ENCODE measurements at regions not wholly inside any gene's neighbourhood (a gene's known extent, or its start where the extent isn't known, plus 50 kb on each side); places are given as distances from the start of the nearest gene placed in this dataset.

- no peak for DNase-seq
These were observed 697.2 kb downstream of the HDGFL1 start for GRCh38 chr6:23266536-23266935.

GRCh38 chr6:23267651-23268050 lies 698.3 kb downstream of the HDGFL1 start:
- no peak for DNase-seq

GRCh38 chr6:23268348-23268747 lies 699.0 kb downstream of the HDGFL1 start:
- DNase-seq: no peak

GRCh38 chr6:23269436-23269835 lies 700.1 kb downstream of the HDGFL1 start:
- no peak for DNase-seq

GRCh38 chr6:23272536-23272935 lies 703.2 kb downstream of the HDGFL1 start:
- DNase-seq: no peak

- DNase-seq: no peak
These were observed 708.3 kb downstream of the HDGFL1 start for GRCh38 chr6:23277521-23278179.

- no peak for DNase-seq
These were observed 708.8 kb downstream of the HDGFL1 start for GRCh38 chr6:23278180-23278532.

DNA sequence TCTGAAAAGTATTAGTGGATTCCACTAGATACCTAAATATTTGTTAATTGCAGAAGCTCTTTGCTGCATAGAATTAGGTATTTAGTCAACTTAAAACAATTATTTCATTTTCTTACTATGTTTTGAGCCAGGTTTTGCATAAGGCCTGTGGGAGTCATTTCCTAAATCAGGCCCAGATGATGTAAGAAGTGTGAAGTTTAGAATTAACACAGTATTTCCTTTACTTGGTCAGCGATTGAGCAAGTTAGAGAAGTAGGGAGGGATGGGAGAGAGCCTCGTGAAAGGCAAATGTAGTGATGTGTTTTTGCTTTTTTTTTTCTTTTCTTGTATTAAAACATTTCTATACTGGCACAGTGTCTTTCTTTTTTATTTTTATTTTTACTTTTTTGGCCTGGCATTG lies 711.1 kb downstream of the HDGFL1 start:
- no peak for DNase-seq

- no peak for DNase-seq
These were observed 713.1 kb downstream of the HDGFL1 start for GRCh38 chr6:23282252-23283021.

GRCh38 chr6:23293653-23294052 lies 724.3 kb downstream of the HDGFL1 start:
- no peak for DNase-seq

DNA sequence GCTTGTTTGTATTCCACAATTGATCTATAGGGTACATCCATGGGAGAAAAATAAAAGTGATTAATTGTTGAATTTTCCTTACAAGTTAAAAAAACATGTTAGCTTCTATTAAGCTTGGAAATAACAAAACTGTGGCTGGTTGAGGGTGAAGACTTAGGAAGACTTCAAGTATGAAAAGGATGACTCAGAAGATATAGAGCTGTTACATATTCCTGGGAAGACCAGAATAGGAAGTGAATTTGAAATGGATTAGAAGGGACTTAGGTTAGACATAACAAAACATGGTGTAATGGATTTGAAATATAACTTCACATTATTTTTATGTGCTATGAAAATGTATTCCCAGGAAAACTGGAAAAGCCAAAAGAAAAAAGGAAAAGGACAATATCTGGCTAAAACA lies 732.2 kb downstream of the HDGFL1 start:
- DNase-seq: no peak

DNA sequence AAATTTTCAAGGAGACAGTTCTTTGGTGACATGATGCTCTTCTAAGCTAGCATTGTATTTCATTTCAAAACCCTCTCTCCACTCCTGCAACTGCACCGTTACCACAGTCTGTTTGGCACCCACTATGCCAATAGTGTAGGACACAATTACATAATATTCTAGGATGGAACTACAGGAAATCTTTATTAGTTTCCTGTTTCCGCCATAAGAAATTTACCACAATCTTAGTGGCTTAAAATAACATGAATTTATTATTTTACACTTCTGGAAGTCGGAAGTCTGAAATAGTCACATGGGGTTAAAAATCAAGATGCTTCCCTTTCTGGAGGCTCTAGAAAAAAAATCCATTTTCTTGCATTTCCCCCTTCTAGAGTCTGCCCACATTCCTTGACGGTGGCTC lies 733.1 kb downstream of the HDGFL1 start:
- no peak for DNase-seq

- DNase-seq: no peak
These were observed 736.1 kb downstream of the HDGFL1 start for GRCh38 chr6:23305325-23305943.

DNA sequence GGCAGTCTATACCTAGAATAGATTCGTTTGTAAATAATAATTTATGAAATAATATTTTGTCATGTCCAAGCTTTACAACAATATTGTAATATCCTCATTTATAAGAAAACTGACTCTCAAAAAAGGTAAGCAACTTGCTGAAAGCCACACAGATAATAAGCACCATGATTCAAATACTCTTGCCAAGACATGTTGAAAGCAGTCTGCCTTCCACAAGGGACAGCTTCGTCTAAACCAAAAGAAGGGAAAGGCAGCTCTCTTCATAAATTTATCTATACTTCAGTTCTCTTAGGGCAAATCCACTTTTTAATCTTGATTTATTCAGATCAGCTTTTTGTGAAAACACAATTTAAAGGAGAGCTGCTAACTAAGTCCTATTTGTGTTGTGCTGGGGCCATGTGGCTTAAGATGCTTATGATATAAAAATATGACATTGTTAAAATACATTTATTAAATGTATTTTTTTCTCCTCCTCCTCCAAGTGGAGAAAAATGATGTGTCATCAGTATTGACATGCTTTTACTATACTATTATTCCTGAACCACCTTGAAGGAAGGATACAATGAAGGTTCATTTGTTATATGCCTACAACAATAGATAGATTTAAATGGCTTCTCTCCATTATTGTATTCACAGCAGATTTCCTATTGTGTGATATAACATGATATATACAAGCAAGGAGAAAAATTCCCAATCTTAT lies 737.0 kb downstream of the HDGFL1 start:
- no peak for DNase-seq

DNA sequence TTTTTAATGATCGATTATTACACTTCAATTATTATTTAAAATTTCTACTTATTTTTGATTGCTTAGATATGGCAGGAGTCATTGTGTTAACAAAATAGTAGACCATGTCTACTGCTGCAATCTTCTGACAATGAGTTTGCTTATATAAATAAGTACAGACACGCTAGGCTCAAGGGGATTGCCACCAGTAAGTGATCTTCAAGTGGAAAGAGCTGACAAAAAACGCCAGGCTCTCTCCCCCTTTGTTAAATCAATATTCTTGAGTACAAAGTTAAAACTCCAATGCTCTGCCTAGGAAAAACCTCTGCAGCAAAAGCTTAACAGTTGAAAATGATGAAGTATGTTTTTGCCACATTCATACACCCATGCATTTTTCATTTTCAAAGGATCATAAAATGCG lies 738.1 kb downstream of the HDGFL1 start:
- DNase-seq: no peak

- DNase-seq: no peak
These were observed 738.8 kb downstream of the HDGFL1 start for GRCh38 chr6:23308166-23308565.

DNA sequence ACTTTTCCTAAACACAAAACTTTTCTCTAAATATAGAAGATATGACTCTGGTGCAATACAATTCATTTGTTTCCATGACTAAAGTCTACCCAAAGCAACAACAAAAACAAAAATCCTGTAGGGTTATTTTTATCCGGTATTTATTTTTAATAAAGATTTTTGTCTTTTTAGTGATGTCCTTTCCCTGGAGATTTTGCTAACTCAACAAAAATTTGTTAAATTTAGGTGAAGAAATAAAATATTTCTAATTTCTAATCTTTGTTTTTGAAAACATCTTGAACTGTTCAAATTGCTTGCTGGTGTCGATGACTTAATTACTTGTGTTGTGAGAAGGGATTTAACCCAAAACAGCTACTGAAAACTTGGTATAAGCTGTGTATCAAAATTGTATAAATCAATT lies 741.8 kb downstream of the HDGFL1 start:
- DNase-seq: no peak

DNA sequence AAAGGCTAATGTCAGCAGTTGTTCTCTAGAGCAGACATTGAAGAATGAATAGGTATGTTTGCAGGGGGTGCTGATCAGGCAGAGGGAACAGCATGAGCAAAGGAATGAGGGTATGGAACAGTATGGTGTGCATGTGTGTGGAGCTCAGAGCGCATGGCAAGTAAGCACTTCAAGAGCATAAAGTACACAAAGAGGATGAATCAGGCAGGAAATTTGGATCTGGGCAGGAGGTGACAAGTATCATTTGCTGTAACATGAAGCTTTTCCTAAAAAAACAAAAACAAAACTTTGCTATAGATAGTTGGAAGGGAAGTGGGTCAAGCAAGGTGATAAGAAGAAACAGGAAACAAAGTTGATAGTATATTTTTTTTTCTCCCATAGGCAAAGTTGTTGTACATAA lies 746.8 kb downstream of the HDGFL1 start:
- DNase-seq: no peak

GRCh38 chr6:23316931-23317330 lies 747.6 kb downstream of the HDGFL1 start:
- no peak for DNase-seq

GRCh38 chr6:23319582-23319981 lies 750.2 kb downstream of the HDGFL1 start:
- DNase-seq: no peak

DNA sequence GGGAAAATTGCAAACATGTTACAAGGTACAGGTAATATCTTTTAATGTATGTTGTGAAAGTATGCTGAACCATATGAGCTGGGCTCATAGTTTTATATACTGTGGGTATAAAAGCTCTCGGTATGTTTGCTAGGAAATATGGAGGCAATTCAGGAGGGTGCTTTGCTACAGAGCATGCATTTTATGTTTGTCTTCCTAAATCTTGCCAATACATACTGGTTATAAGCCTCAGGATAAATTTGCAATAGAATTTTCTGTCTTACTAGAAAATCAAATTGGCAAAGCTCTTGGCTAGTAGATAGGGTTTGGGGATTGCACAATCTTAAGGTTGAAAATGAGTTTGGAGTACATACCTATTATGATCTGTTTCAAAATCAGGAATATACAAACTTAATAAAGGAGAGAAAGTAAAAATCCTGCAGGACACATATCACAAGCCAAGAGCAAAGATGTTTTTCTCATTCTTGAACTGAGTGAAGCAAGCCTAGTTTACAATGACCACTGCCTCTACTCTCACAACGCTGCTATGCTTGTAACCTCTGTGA lies 751.2 kb downstream of the HDGFL1 start:
- DNase-seq: no peak

DNA sequence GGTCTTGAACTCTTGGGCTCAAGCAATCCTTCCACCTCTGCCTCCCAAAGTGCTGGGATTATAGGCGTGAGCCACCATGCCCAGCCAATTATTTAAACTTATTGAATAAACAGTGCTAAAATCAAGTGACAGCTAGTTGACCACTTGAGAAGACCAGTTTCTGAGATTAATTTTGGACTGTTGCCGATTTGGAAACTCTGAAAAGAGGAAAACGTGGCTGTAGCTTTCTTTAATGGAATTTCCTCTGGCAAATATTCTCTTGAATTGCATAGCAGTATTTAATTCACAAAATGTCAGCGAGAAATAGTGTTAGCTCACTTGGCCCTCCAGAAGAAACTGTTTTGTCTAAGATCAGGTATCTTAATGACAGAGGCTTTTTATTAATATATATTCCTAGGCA lies 754.5 kb downstream of the HDGFL1 start:
- no peak for DNase-seq

- no peak for DNase-seq
These were observed 755.7 kb downstream of the HDGFL1 start for GRCh38 chr6:23325065-23325464.
